ENCODE measurements at regions not wholly inside any gene's neighbourhood (a gene's known extent, or its start where the extent isn't known, plus 50 kb on each side); places are given as distances from the start of the nearest gene placed in this dataset.
"Not testable (repeated sequence)": the region's sequence is repeated elsewhere in the genome, so short reads cannot be mapped to it uniquely, and the experiment has no call there.

DNA sequence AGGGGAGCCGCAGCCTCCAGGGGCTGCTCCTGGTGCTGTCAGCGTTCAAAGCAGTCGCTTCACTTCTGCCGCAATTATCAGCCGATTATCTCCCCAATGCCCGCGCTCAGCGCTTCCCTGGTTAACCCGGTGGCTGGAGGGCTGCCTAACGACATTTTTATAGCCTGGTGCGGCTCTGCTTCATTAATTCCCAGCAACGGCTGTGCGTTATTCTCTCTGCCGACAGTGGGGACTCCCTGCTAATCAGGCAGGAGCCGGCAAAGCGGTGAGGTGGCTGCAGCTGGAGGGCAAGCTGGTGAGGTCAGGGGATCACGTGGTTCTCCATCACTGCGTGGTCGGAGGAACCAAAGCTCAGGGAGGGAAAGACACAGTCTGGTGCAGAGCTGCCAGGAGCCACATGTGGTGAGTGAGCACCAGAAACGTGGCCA, 62.9 kb downstream of the GLRX5 start:
- DNase-seq, result peak; percentile 4

DNA sequence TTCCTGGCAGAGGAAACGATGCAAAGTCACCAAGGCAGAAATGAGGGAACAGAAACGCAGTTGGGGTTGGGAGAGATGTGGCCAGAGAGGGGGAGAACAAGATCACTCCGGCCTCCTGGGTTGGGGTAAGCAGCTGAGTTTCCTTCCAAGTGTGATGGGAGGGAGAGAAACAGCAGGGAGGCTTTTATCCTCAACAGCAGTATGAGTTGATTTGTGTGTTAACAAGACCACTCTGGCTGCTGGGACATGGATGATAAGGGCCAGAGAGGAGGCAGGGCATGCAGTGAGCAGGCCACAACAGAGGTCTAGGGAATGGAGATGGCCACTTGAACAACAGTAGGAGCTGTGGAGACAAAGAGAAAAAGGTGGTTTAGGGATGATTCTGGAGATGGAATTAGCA, 66.8 kb downstream of the GLRX5 start:
- DNase-seq, result no peak

GRCh38 chr14:95603415-95603814, 68.6 kb downstream of the GLRX5 start:
- DNase-seq, result no peak

DNA sequence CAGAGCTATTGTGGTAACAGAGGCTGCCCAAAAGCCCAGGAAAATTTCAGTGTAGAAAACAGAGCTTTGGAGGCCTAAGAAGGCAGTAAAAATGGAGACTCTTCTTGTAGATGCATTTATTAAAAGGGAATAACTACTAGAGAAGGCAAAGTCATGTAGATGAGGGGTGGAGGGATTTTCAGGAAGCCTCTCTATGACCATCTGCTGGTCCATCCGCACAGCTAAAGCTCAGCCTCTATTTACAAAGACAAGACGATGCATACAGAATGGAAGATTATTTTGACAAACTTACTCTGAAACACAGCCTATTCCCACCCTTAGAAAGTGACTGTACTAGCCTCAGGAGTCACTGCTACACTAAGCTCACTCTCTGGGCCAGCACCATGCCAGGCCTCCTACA, 71.4 kb downstream of the GLRX5 start:
- no peak for DNase-seq

DNA sequence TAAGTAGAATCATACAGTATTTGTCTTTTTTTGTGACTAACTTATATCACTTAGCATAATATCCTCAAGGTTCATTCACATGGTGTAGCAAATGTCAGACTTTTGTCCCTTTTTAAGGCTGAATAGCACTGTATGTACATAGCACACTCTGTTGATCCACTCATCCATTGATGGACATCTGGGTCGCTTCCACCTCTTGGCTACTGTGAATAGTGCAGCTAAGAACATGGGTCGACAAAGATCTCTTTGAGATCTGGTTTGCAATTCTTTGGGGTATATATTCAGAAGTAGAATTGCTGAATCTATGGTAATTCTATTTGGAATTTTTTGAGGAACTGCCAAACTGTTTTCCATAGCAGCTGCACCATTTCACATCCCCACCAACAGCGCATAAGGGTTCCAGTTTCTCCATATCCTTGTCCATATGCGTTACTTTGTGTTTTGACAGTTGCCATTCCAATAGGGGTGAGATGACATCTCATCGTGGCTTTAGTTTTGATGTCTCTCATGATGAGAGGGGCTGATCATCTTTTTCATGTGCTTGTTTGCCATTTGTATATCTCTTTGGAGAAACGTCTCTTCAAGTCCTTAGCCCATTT, 73.9 kb downstream of the GLRX5 start:
- DNase-seq, result no peak

- no peak for DNase-seq
Measured at GRCh38 chr14:95609398-95609990, 74.6 kb downstream of the GLRX5 start.

DNA sequence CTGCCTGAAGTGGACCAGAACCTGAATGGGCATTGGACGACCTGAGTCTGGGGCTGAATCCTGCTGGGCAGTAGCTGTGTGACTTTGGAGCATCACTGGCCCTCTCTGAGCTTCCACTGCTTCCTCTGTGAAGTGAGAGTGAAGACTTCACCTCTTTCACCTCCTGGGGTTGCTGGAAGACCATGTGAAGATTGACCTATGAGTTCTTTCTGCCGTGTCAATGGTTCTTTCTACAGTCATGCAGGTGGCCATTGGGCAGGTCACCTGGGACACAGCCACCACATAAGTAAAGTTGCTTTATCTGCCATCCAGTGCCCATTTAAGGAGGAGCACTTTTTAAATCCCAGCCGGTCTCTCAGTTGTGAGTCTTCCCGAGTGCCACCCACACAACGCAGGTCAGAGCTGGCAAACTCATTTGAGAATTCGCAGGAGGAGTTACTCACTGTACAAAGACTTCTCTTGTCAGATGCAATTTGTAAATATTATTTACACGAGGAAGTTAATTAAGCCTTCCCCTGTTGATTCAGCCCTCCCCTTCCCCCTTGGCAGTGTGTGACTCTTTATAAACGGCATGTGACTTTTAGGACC, 74.8 kb upstream of the TCL1B start:
- DNase-seq, result no peak

DNA sequence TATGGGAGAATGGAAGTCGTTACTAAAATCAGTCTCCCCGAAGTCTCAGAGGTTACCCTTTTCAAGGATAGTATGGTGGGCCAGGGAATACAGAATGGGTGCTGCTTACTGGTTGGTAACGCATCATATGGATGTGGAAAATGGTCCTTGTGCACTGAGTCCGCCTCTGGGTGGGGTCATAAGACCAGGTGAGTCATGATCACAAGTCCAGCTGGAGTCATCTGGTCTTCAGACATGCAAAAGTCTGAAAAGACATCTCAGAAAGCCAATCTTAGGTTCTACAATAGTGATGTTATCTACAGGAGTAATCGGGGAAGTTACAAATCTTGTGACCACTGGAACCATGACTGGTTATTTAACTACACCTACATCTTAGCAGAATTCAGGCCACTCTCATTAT, 71.9 kb upstream of the TCL1B start:
- DNase-seq, result no peak

- no peak for DNase-seq
Measured at GRCh38 chr14:95616745-95617144, 69.5 kb upstream of the TCL1B start.

GRCh38 chr14:95619785-95620417, 66.3 kb upstream of the TCL1B start:
- DNase-seq, result no peak

- no peak for DNase-seq
Measured at GRCh38 chr14:95620659-95621059, 65.6 kb upstream of the TCL1B start.

DNA sequence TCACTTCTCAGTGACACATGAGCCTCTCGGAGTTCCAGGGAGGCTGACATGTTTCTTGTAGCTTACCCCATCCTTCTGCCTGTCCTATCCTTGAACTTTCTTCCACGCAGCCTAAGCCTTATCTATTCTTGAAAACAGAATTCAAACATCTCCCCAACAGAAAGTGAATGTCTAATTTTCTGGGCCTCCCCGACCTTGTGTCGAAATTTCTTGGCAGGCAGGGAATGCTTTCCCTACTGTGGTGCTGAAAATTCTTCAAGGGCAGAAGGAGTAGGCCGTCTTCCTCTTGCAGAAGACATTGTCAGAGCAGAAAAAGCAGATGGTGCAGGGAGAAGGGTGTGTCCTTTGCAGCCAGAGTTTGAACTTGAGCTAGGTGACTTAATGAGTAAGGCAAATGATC, 63.0 kb upstream of the TCL1B start:
- DNase-seq, result no peak

DNA sequence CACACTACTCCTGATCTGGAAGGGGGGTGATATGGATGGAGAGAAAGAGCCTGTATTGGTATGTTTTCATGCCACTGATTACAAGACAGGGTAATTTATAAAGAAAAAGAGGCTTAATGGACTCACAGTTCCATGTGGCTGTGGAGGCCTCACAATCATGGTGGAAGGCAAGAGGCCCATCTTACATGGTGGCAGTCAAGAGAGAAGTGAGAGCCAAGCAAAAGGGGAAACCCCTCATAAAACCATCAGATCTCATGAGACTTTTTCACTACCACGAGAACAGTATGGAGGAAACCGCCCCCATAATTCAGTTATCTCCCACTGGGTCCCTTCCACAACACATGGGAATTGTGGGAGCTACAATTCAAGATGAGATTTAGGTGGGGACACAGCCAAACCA, 60.5 kb upstream of the TCL1B start:
- DNase-seq, result not testable (repeated sequence)

GRCh38 chr14:95635051-95635450, 51.2 kb upstream of the TCL1B start:
- no peak for DNase-seq

Data from occipital lobe (tissue), 1 donor.